NB4 (cell line): ENCODE measurements at regions not wholly inside any gene's neighbourhood (a gene's known extent, or its start where the extent isn't known, plus 50 kb on each side); places are given as distances from the start of the nearest gene placed in this dataset.
"Not testable (repeated sequence)": the region's sequence is repeated elsewhere in the genome, so short reads cannot be mapped to it uniquely, and the experiment has no call there.

Source experiments
- CTCF ChIP-seq: IDR thresholded peaks from one replicate; pipeline ENCODE4 v1.5.1; 2012; ENCODE audit warnings: low read depth, low read length
- MAX ChIP-seq: IDR thresholded peaks from 2 replicates; pipeline ENCODE4 v1.6.1; 2011; ENCODE audit warnings: low read depth, low read length
- POLR2A ChIP-seq: IDR thresholded peaks from 2 replicates; pipeline ENCODE4 v1.6.1; 2011; ENCODE audit warnings: mild to moderate bottlenecking; ENCODE audit not compliant: insufficient read length; ENCODE audit errors: extremely low read depth

GRCh38 chr4:34506511-34507092 lies 1737.7 kb downstream of the ARAP2 start:
- not testable (repeated sequence) for TF ChIP-seq CTCF, POLR2A, MAX
